Astrocyte of the hippocampus (primary cell): ENCODE measurements at regions not wholly inside any gene's neighbourhood (a gene's known extent, or its start where the extent isn't known, plus 50 kb on each side); places are given as distances from the start of the nearest gene placed in this dataset.
A peak's percentile ranks its signal among the peaks of the same experiment; 100 is the strongest.

ENCODE experiments used
- DNase-seq: peaks from one replicate; pipeline ENCODE4 v3.0.0; 2011; ENCODE audit warnings: low read depth, low spot score

GRCh38 chr3:104816716-104817115, 550.0 kb upstream of the ALCAM start:
- DNase-seq: no peak

GRCh38 chr3:104819333-104819732, 547.4 kb upstream of the ALCAM start:
- no peak for DNase-seq

GRCh38 chr3:104820959-104821358, 545.8 kb upstream of the ALCAM start:
- DNase-seq: no peak

GRCh38 chr3:104825116-104825515, 541.6 kb upstream of the ALCAM start:
- DNase-seq: peak; percentile 8

- no peak for DNase-seq
Observed at GRCh38 chr3:104831071-104831470, 535.6 kb upstream of the ALCAM start.

- DNase-seq: no peak
Observed at GRCh38 chr3:104832530-104832929, 534.2 kb upstream of the ALCAM start.

- no peak for DNase-seq
Observed at GRCh38 chr3:104835376-104835775, 531.3 kb upstream of the ALCAM start.

- no peak for DNase-seq
Observed at GRCh38 chr3:104846270-104846669, 520.4 kb upstream of the ALCAM start.

GRCh38 chr3:104849070-104849469, 517.6 kb upstream of the ALCAM start:
- DNase-seq: no peak

GRCh38 chr3:104854468-104854867, 512.2 kb upstream of the ALCAM start:
- no peak for DNase-seq

- no peak for DNase-seq
Observed at GRCh38 chr3:104855702-104856101, 511.0 kb upstream of the ALCAM start.

GRCh38 chr3:104856741-104857140, 510.0 kb upstream of the ALCAM start:
- DNase-seq: no peak

GRCh38 chr3:104868291-104868690, 498.4 kb upstream of the ALCAM start:
- no peak for DNase-seq

- no peak for DNase-seq
Observed at GRCh38 chr3:104870276-104870675, 496.4 kb upstream of the ALCAM start.

- DNase-seq: peak; percentile 51
Observed at GRCh38 chr3:104873331-104873730, 493.4 kb upstream of the ALCAM start.

- no peak for DNase-seq
Observed at GRCh38 chr3:104878395-104878794, 488.3 kb upstream of the ALCAM start.

- DNase-seq: no peak
Observed at GRCh38 chr3:104879919-104880318, 486.8 kb upstream of the ALCAM start.

- DNase-seq: no peak
Observed at GRCh38 chr3:104885214-104885814, 481.4 kb upstream of the ALCAM start.

GRCh38 chr3:104886220-104886995, 480.3 kb upstream of the ALCAM start:
- no peak for DNase-seq

- DNase-seq: peak; percentile 27
Observed at GRCh38 chr3:104887069-104887468, 479.6 kb upstream of the ALCAM start.

GRCh38 chr3:104887619-104888018, 479.1 kb upstream of the ALCAM start:
- no peak for DNase-seq

- no peak for DNase-seq
Observed at GRCh38 chr3:104892044-104892443, 474.7 kb upstream of the ALCAM start.

GRCh38 chr3:104896624-104897023, 470.1 kb upstream of the ALCAM start:
- DNase-seq: no peak
